ENCODE measurements at regions not wholly inside any gene's neighbourhood (a gene's known extent, or its start where the extent isn't known, plus 50 kb on each side); places are given as distances from the start of the nearest gene placed in this dataset.

DNA sequence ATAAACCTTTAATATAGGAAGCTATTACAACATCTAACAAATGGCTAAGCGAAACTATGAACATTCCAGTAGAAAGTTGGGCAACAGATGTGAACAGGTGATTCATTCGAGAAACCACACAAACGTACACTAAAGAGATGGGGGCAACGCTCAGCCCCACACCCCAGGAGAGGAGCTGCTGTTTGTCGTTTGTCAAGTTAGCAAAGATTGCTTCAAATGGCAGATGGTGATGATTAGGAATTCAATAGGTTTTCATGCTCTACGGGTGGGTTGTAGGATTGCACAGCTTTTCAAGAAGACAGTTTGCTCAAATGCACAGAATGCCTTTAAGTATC is 154.7 kb upstream of the HDAC4 start:
- in situ Hi-C loops (cut with HindIII; ENCODE audit: low sequenced_read_pairs): no loop called here

GRCh38 chr2:239554766-239555570 is 154.1 kb upstream of the HDAC4 start:
- in situ Hi-C loops (cut with HindIII; ENCODE audit: low sequenced_read_pairs): no loop called here
- DNase-seq (ENCODE audit: low read depth): no peak
- no peak overlapping the region for H3K4me3 ChIP-seq (ENCODE audit: low read depth, low read length)
- TF ChIP-seq CTCF (IDR thresholded peaks at IDR 0.05; ENCODE audit: low read depth, low read length, missing control alignments): no peak

More for the DNA sequence above, 154.7 kb upstream of the HDAC4 start:
- DNase-seq (ENCODE audit: low read depth): no peak
- no peak for TF ChIP-seq CTCF (IDR thresholded peaks at IDR 0.05; ENCODE audit: low read depth, low read length, missing control alignments)
- H3K4me3 ChIP-seq (ENCODE audit: low read depth, low read length): no peak overlapping the region

DNA sequence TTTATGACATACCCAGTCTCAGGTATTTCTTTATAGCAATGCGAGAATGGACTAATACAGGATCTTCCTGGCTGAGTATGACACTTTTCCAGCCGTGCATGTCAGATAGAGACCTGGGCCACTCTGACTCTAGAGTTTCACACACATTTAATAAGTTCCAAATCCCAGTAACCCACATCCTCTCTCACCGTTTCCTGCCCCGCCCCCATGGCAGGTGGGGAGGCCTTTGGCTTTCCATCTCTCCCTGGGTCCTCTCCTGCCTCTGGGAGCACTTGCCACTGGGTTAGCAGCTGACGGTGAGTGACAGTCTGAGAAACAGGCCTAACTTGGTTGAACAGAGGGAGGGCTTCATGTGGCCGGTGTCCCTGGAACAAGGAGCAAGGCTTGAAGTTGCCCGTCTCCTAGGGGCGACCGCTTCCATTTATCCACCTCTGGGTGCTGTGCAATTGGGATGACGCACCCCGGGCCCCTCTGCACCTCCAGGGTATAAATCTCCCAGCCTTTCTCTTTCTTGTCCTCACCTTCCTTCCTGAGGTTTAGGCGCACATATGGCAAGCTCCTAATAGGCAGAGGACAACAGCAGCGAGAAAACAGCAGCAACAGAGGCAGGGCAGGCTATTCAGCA is 152.7 kb upstream of the HDAC4 start:
- DNase-seq (ENCODE audit: low read depth): no peak
- in situ Hi-C loops (cut with HindIII; ENCODE audit: low sequenced_read_pairs): no loop called here
- TF ChIP-seq CTCF (IDR thresholded peaks at IDR 0.05; ENCODE audit: low read depth, low read length, missing control alignments): no peak
- H3K4me3 ChIP-seq (ENCODE audit: low read depth, low read length): no peak overlapping the region

DNA sequence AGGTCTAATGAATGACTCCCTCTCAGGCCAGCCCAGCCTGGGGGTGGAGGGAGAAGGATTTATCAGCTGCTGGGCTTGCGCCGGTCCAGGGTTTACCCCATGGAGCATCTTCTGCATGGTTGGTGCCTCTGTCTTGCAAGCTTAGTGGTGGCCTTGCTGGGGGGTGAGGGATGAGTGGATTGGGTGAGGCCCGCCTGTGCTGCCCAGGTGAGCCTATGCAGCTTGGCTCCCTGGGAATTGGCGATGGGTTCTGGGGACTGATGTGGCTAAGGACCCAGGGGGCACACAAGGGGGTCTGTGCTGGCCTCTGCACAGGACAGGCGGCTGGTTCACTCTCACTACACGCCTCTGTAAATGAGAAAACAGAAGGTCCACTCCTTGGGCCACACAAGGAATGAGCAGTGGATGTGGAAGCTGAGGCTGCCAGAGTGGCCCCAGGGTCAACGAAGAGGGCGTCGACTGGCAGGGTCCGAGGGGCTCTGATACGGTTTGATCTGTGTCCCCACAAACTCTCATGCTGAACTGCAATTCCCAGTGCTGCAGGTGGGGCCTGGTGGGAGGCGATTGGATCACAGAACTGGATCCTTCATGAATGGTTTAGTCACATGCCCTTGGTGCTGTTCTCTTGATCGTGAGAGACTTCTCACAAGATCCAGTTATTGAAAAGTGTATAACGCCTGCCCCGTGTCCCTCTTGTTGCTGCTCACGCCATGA is 151.6 kb upstream of the HDAC4 start:
- no peak overlapping the region for H3K4me3 ChIP-seq (ENCODE audit: low read depth, low read length)
- in situ Hi-C loops (cut with HindIII; ENCODE audit: low sequenced_read_pairs): no loop called here
- no peak for DNase-seq (ENCODE audit: low read depth)
- no peak for TF ChIP-seq CTCF (IDR thresholded peaks at IDR 0.05; ENCODE audit: low read depth, low read length, missing control alignments)

GRCh38 chr2:239551206-239551605 is 150.4 kb upstream of the HDAC4 start:
- in situ Hi-C loops (cut with HindIII; ENCODE audit: low sequenced_read_pairs): no loop called here
- no peak for DNase-seq (ENCODE audit: low read depth)

More at GRCh38 chr2:239551206-239551605, 150.4 kb upstream of the HDAC4 start:
- no peak for TF ChIP-seq CTCF (IDR thresholded peaks at IDR 0.05; ENCODE audit: low read depth, low read length, missing control alignments)
- H3K4me3 ChIP-seq (ENCODE audit: low read depth, low read length): no peak overlapping the region
